Endodermal cell (in vitro differentiated cells): ENCODE measurements at regions not wholly inside any gene's neighbourhood (a gene's known extent, or its start where the extent isn't known, plus 50 kb on each side); places are given as distances from the start of the nearest gene placed in this dataset.

ENCODE experiments used
- DNase-seq: peaks from one replicate; pipeline ENCODE4 v3.0.0-alpha.2; 2017
- H3K27ac ChIP-seq: 2 replicates; pipeline ENCODE4 v1.5.1; 2013; ENCODE audit warnings: mild to moderate bottlenecking, low read depth, low read length, moderate library complexity
- H3K27me3 ChIP-seq: 2 replicates; pipeline ENCODE4 v1.6.1; 2013; ENCODE audit warnings: mild to moderate bottlenecking, low read length, moderate library complexity; ENCODE audit not compliant: insufficient read depth, control insufficient read depth, poor library complexity, severe bottlenecking
- H3K36me3 ChIP-seq: 2 replicates; pipeline ENCODE4 v1.7.0; 2013; ENCODE audit warnings: mild to moderate bottlenecking, low read length, moderate library complexity; ENCODE audit not compliant: control insufficient read depth, insufficient read depth
- H3K4me1 ChIP-seq: one replicate; pipeline ENCODE4 v1.7.0; 2013; ENCODE audit warnings: low read length; ENCODE audit not compliant: control insufficient read depth, insufficient read depth
- H3K4me3 ChIP-seq: 2 replicates; pipeline ENCODE4 v1.5.1; 2013; ENCODE audit warnings: mild to moderate bottlenecking, low read length, moderate library complexity
- H3K9ac ChIP-seq: 2 replicates; pipeline ENCODE4 v1.6.1; 2013; ENCODE audit warnings: mild to moderate bottlenecking, low read length, moderate library complexity; ENCODE audit not compliant: poor library complexity, severe bottlenecking; ENCODE audit errors: extremely low read depth
- H3K9me3 ChIP-seq: 2 replicates; pipeline ENCODE4 v1.6.1; 2013; ENCODE audit warnings: mild to moderate bottlenecking, low read length, moderate library complexity; ENCODE audit not compliant: control insufficient read depth
- H3K27ac Mint-ChIP-seq: 2 replicates; pipeline ENCODE4 v1.8.0; 2020; ENCODE audit warnings: mixed read lengths
- H3K27me3 Mint-ChIP-seq: 2 replicates; pipeline ENCODE4 v1.8.0; 2021; ENCODE audit warnings: mild to moderate bottlenecking, mixed read lengths; ENCODE audit not compliant: insufficient read depth
- H3K36me3 Mint-ChIP-seq: 2 replicates; pipeline ENCODE4 v1.8.0; 2020; ENCODE audit warnings: low read depth, mixed read lengths
- H3K4me1 Mint-ChIP-seq: 2 replicates; pipeline ENCODE4 v1.8.0; 2020; ENCODE audit warnings: mixed read lengths
- H3K4me3 Mint-ChIP-seq: 2 replicates; pipeline ENCODE4 v1.8.0; 2020; ENCODE audit warnings: mild to moderate bottlenecking, moderate library complexity, mixed read lengths
- H3K9me3 Mint-ChIP-seq: 2 replicates; pipeline ENCODE4 v1.8.0; 2020; ENCODE audit warnings: mild to moderate bottlenecking, mixed read lengths
- whole genome bisulfite sequencing, 2 experiments: methylation state at CpG; one replicate each; pipeline versions ENCODE4 v1.1.5 to v1.1.7; 2013; ENCODE audit warnings: missing lambda C conversion rate in 2 of 2, mixed read lengths in 1 of 2; ENCODE audit not compliant: insufficient coverage in 1 of 2, insufficient read length in 1 of 2; 5-methylcytosine and 5-hydroxymethylcytosine counted together
- TF ChIP-seq, protein P1 (sequence below): fragments of 200-600 bp; sonication (generic); conservative IDR thresholded peaks from 2 replicates; pipeline ENCODE4 v1.5.0; 2021; ENCODE audit warnings: antibody characterized with exemption, mild to moderate bottlenecking

- TF ChIP-seq, protein P1, sequence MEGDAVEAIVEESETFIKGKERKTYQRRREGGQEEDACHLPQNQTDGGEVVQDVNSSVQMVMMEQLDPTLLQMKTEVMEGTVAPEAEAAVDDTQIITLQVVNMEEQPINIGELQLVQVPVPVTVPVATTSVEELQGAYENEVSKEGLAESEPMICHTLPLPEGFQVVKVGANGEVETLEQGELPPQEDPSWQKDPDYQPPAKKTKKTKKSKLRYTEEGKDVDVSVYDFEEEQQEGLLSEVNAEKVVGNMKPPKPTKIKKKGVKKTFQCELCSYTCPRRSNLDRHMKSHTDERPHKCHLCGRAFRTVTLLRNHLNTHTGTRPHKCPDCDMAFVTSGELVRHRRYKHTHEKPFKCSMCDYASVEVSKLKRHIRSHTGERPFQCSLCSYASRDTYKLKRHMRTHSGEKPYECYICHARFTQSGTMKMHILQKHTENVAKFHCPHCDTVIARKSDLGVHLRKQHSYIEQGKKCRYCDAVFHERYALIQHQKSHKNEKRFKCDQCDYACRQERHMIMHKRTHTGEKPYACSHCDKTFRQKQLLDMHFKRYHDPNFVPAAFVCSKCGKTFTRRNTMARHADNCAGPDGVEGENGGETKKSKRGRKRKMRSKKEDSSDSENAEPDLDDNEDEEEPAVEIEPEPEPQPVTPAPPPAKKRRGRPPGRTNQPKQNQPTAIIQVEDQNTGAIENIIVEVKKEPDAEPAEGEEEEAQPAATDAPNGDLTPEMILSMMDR = no peak
Observed at GRCh38 chr2:236990552-236990951, 95.1 kb upstream of the COPS8 start.

DNA sequence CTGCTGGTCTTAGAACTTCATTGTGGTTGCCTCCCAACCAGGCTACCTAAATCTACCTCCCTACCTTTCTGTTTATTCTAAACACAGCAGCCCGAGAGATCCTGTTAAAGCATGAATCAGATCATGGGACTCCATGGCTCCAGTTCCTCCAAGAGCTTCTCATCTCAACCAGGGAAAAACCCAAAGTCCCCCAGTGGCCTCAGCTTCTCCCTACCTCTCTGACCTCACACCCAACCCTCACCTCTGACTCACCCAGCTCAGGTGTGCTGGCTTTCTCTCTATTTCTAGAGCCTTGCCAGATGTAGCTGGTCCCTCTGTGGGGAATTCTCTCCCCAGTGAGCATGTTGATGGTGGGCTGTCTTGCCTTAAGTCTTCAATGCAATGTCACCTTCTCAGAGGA is 93.8 kb upstream of the COPS8 start:
- H3K4me3 ChIP-seq = no peak overlapping the region
- Mint-ChIP-seq H3K27ac (no peak overlapping the region), H3K27me3 (peaks cover 29% of the 10 kb centered on the region), H3K36me3 (no peaks in the 10 kb centered on the region), H3K4me3 (no peak overlapping the region), H3K4me1 (peaks cover 17% of the 10 kb centered on the region), H3K9me3 (no peaks in the 10 kb centered on the region)
- no peaks in the 10 kb centered on the region for H3K9me3 ChIP-seq
- no peaks in the 10 kb centered on the region for H3K27me3 ChIP-seq
- H3K9ac ChIP-seq = no peak overlapping the region
- peaks cover 13% of the 10 kb centered on the region for H3K4me1 ChIP-seq
- TF ChIP-seq, protein P1 = no peak
- DNase-seq = peak; percentile 17
- no peaks in the 10 kb centered on the region for H3K36me3 ChIP-seq
- 90% methylated on average over 1 of the region's 1 CpG; no CpG with 5 or more reads in 1 of the 2 experiments for WGBS, 2 experiments
- no peak overlapping the region for H3K27ac ChIP-seq

More at GRCh38 chr2:236990552-236990951, 95.1 kb upstream of the COPS8 start:
- no peaks in the 10 kb centered on the region for H3K27me3 ChIP-seq
- H3K9me3 ChIP-seq = no peaks in the 10 kb centered on the region
- peaks cover 8% of the 10 kb centered on the region for H3K4me1 Mint-ChIP-seq
- H3K36me3 ChIP-seq = no peaks in the 10 kb centered on the region
- no peak overlapping the region for H3K27ac ChIP-seq
- H3K27ac Mint-ChIP-seq = no peak overlapping the region
- no peak overlapping the region for H3K4me3 ChIP-seq
- H3K4me3 Mint-ChIP-seq = no peak overlapping the region
- no peak overlapping the region for H3K9ac ChIP-seq
- no peaks in the 10 kb centered on the region for H3K36me3 Mint-ChIP-seq
- DNase-seq = no peak
- H3K27me3 Mint-ChIP-seq = peaks cover 34% of the 10 kb centered on the region
- WGBS, 2 experiments = 100% methylated on average over 1 to 2 of the region's 2 CpGs
- no peaks in the 10 kb centered on the region for H3K9me3 Mint-ChIP-seq
- peaks cover 10% of the 10 kb centered on the region for H3K4me1 ChIP-seq

GRCh38 chr2:236993286-236993685 is 92.4 kb upstream of the COPS8 start:
- Histone ChIP-seq H3K4me1 (peaks cover 6% of the 10 kb centered on the region), H3K9me3 (no peaks in the 10 kb centered on the region), H3K4me3 (no peak overlapping the region), H3K27me3 (no peaks in the 10 kb centered on the region), H3K9ac (no peak overlapping the region), H3K36me3 (no peaks in the 10 kb centered on the region), H3K27ac (no peak overlapping the region)
- Mint-ChIP-seq H3K4me3 (no peak overlapping the region), H3K9me3 (no peaks in the 10 kb centered on the region), H3K4me1 (peaks cover 31% of the 10 kb centered on the region), H3K27ac (no peak overlapping the region), H3K27me3 (peaks cover 26% of the 10 kb centered on the region), H3K36me3 (no peaks in the 10 kb centered on the region)
- WGBS, 2 experiments = 89 to 96% methylated on average over 1 to 2 of the region's 2 CpGs
- DNase-seq = peak; percentile 22
- TF ChIP-seq, protein P1 = no peak
